ENCODE measurements at regions not wholly inside any gene's neighbourhood (a gene's known extent, or its start where the extent isn't known, plus 50 kb on each side); places are given as distances from the start of the nearest gene placed in this dataset.

DNA sequence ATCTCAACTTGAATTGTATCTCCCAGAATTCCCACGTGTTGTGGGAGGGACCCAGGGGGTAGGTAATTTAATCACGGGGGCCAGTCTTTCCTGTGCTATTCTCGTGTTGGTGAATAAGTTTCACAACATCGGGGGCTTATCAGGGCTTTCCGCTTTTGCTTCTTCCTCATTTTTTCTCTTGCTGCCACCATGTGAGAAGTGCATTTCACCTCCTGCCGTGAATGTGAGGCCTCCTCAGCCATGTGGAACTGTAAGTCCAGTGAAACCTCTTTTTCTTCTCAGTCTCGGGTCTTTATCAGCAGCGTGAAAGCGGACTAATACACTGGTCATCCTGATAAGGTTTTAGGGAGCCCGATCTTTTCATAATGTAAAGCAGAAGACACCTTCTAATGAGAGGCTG is 687.0 kb upstream of the FTMT start:
- DNase-seq (ENCODE audit: low read depth in 1 of 2, low spot score in 1 of 2) = no peak
- 69% methylated on average over 10 of the region's 10 CpGs for WGBS (ENCODE audit: missing lambda C conversion rate)
- no peak for ATAC-seq
- FAIRE-seq = no peak
- Histone ChIP-seq H3K4me2 (no peak overlapping the region), H3K4me1 (no peaks in the 10 kb centered on the region), H3K27ac (no peak overlapping the region), H3K9me3 (no peaks in the 10 kb centered on the region), H3K4me3 (no peak overlapping the region)
- POLR2A ChIA-PET = no interaction called here
- TF ChIP-seq POLR2AphosphoS2 (conservative IDR thresholded peaks at IDR 0.05; ENCODE audit: low read length) (no peak), CHD2 (IDR thresholded peaks at IDR 0.05; ENCODE audit: low read length, partially characterized antibody) (no peak), NFE2L2 (conservative IDR thresholded peaks at IDR 0.05; ENCODE audit: low read length) (no peak), ATOH8 (CRISPR knock-in tag; IDR thresholded peaks at IDR 0.05; ENCODE audit: low read depth) (no peak), PBX3 (IDR thresholded peaks at IDR 0.05) (no peak)
- TF ChIP-seq, protein P1, sequence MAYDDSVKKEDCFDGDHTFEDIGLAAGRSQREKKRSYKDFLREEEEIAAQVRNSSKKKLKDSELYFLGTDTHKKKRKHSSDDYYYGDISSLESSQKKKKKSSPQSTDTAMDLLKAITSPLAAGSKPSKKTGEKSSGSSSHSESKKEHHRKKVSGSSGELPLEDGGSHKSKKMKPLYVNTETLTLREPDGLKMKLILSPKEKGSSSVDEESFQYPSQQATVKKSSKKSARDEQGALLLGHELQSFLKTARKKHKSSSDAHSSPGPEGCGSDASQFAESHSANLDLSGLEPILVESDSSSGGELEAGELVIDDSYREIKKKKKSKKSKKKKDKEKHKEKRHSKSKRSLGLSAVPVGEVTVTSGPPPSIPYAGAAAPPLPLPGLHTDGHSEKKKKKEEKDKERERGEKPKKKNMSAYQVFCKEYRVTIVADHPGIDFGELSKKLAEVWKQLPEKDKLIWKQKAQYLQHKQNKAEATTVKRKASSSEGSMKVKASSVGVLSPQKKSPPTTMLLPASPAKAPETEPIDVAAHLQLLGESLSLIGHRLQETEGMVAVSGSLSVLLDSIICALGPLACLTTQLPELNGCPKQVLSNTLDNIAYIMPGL (CRISPR knock-in tag; IDR thresholded peaks at IDR 0.05; ENCODE audit: borderline replicate concordance) = no peak
- TF ChIP-seq, protein P2, sequence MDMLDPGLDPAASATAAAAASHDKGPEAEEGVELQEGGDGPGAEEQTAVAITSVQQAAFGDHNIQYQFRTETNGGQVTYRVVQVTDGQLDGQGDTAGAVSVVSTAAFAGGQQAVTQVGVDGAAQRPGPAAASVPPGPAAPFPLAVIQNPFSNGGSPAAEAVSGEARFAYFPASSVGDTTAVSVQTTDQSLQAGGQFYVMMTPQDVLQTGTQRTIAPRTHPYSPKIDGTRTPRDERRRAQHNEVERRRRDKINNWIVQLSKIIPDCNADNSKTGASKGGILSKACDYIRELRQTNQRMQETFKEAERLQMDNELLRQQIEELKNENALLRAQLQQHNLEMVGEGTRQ (IDR thresholded peaks at IDR 0.05) = no peak
- CTCF ChIA-PET = no interaction called here

DNA sequence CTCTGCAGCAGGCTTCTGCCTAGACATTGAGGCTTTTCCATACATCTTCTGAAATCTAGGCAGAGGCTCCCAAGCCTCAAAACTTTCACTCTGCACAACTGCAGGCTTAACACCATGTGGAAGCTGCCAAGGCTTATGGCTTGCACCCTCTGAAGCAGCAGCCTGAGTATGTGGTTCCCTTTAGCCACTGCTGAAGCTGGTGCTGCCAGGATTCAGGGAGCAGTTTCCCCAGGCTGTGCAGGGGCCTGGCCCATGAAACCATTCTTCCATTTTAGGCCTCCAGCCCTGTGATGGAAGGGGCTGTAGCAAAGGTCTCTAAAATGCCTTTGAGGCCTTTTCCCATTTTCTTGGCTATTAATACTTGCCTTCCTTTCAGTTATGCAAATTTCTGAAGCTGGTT is 680.3 kb upstream of the FTMT start:
- Histone ChIP-seq H3K27ac (no peak overlapping the region), H3K4me3 (no peak overlapping the region), H3K4me1 (no peaks in the 10 kb centered on the region), H3K9me3 (no peaks in the 10 kb centered on the region), H3K4me2 (no peak overlapping the region)
- TF ChIP-seq MYC (IDR thresholded peaks at IDR 0.05; ENCODE audit: borderline replicate concordance, low read length) (no peak), BHLHE40 (IDR thresholded peaks at IDR 0.05; ENCODE audit: low read depth, low read length) (no peak), RNF2 (IDR thresholded peaks at IDR 0.05; ENCODE audit: borderline replicate concordance, low read depth) (no peak), FOSL2 (IDR thresholded peaks at IDR 0.05) (no peak), FOSL2 (CRISPR knock-in tag; IDR thresholded peaks at IDR 0.05) (no peak), FOXS1 (CRISPR knock-in tag; IDR thresholded peaks at IDR 0.05) (no peak), JUN (IDR thresholded peaks at IDR 0.05) (no peak), HDAC2 (IDR thresholded peaks at IDR 0.05) (no peak), ELK1 (IDR thresholded peaks at IDR 0.05; ENCODE audit: low read depth, low read length) (no peak), HEYL (CRISPR knock-in tag; IDR thresholded peaks at IDR 0.05) (no peak), EHF (CRISPR knock-in tag; IDR thresholded peaks at IDR 0.05) (no peak), SMC3 (IDR thresholded peaks at IDR 0.05) (no peak), RARB (CRISPR knock-in tag; IDR thresholded peaks at IDR 0.05) (no peak)
- ChIA-PET CTCF (no interaction called here), POLR2A (no interaction called here)
- DNase-seq (ENCODE audit: low read depth in 1 of 2, low spot score in 1 of 2) (no peak), FAIRE-seq (no peak), ATAC-seq (no peak)

DNA sequence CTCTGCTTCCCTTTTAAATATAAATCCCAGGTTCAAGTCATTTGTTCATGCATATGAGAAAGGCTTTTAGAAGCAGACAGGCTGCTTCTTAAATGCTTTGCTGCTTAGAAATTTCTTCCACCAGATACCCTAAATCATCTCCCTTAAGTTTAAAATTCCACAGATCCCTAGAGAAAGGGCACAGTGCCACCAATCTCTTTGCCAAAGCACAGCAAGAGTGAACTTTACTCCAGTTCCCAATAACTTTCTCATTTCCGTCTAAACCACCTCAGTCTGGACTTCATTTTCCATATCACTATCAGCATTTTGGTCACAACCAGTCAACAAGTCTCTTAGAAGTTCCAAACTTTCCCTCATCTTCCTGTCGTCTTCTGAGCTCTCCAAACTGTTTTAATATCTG is 679.8 kb upstream of the FTMT start:
- 58% methylated on average over 2 of the region's 2 CpGs for WGBS (ENCODE audit: missing lambda C conversion rate)
- ATAC-seq = no peak
- POLR2A ChIA-PET = no interaction called here
- no peak overlapping the region for H3K4me3 ChIP-seq
- no peak for TF ChIP-seq JUNB (IDR thresholded peaks at IDR 0.05)
- no peak for TF ChIP-seq ZFP36 (IDR thresholded peaks at IDR 0.05; ENCODE audit: borderline replicate concordance, partially characterized antibody)
- no peak for TF ChIP-seq NR3C1 (IDR thresholded peaks at IDR 0.05)
- TF ChIP-seq FOSB (CRISPR knock-in tag; IDR thresholded peaks at IDR 0.05) = no peak
- no peak for TF ChIP-seq MAFK (IDR thresholded peaks at IDR 0.05; ENCODE audit: partially characterized antibody)
- no peak for TF ChIP-seq HDAC2 (IDR thresholded peaks at IDR 0.05)
- no peak for TF ChIP-seq GATA3 (IDR thresholded peaks at IDR 0.05; ENCODE audit: borderline replicate concordance)
- no peak for TF ChIP-seq NFE2L2 (conservative IDR thresholded peaks at IDR 0.05; ENCODE audit: low read length)
- no peak for TF ChIP-seq CHD2 (IDR thresholded peaks at IDR 0.05; ENCODE audit: low read length, partially characterized antibody)
- TF ChIP-seq, protein P1 (CRISPR knock-in tag; IDR thresholded peaks at IDR 0.05; ENCODE audit: borderline replicate concordance) = no peak
- CTCF ChIA-PET = no interaction called here
- H3K4me2 ChIP-seq = no peak overlapping the region
- H3K27ac ChIP-seq = no peak overlapping the region
- FAIRE-seq = no peak
- H3K4me1 ChIP-seq = no peaks in the 10 kb centered on the region
- no peaks in the 10 kb centered on the region for H3K9me3 ChIP-seq
- no peak for DNase-seq (ENCODE audit: low read depth in 1 of 2, low spot score in 1 of 2)
